ENCODE measurements at regions not wholly inside any gene's neighbourhood (a gene's known extent, or its start where the extent isn't known, plus 50 kb on each side); places are given as distances from the start of the nearest gene placed in this dataset.

- no peak overlapping the region for H3K4me3 ChIP-seq
- intact Hi-C loops (cut with DNase I) = no loop called here
- 65 to 76% methylated on average over 3 of the region's 3 CpGs for WGBS, 2 donors
- H3K36me3 ChIP-seq (replicated peaks in 1 of 2; ENCODE audit: insufficient read depth in 1 of 2, low read depth in 2 of 2) = no peaks in the 10 kb centered on the region
- no peak overlapping the region for H3K27ac ChIP-seq
- H3K4me1 ChIP-seq = no peaks in the 10 kb centered on the region
- no peaks in the 10 kb centered on the region for H3K27me3 ChIP-seq
- H3K9me3 ChIP-seq = no peaks in the 10 kb centered on the region
- TF ChIP-seq, protein P1, sequence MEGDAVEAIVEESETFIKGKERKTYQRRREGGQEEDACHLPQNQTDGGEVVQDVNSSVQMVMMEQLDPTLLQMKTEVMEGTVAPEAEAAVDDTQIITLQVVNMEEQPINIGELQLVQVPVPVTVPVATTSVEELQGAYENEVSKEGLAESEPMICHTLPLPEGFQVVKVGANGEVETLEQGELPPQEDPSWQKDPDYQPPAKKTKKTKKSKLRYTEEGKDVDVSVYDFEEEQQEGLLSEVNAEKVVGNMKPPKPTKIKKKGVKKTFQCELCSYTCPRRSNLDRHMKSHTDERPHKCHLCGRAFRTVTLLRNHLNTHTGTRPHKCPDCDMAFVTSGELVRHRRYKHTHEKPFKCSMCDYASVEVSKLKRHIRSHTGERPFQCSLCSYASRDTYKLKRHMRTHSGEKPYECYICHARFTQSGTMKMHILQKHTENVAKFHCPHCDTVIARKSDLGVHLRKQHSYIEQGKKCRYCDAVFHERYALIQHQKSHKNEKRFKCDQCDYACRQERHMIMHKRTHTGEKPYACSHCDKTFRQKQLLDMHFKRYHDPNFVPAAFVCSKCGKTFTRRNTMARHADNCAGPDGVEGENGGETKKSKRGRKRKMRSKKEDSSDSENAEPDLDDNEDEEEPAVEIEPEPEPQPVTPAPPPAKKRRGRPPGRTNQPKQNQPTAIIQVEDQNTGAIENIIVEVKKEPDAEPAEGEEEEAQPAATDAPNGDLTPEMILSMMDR (IDR thresholded peaks at IDR 0.05) = no peak
- no peak for TF ChIP-seq POLR2A (IDR thresholded peaks at IDR 0.05)
- no peak for DNase-seq
- no peak for ATAC-seq
These were observed 839.8 kb upstream of the ALCAM start for GRCh38 chr3:104526901-104527401.

DNA sequence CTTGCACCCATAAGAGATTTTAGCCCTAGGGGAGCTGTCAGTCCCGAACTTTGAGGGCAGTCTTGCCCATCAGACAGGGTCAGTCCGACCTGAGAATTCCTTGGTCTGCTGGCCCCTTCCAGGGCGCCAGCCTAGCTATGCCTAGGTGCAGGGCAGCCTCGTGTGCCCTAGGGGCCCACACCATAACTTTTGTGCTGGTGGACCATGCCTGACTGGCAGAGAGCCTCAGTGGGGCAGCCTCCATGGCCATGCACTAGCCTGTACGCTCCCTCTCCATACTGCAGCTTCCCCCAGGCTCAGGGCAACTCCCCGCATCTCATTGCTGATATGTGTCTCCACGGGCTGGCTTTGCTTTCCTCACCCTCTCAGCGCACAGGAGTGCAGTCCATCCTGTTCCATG, 835.8 kb upstream of the ALCAM start:
- Histone ChIP-seq H3K27ac (no peak overlapping the region), H3K4me3 (no peak overlapping the region), H3K4me1 (no peaks in the 10 kb centered on the region), H3K27me3 (no peaks in the 10 kb centered on the region), H3K9me3 (no peaks in the 10 kb centered on the region), H3K36me3 (replicated peaks in 1 of 2; ENCODE audit: insufficient read depth in 1 of 2, low read depth in 2 of 2) (no peaks in the 10 kb centered on the region)
- intact Hi-C loops (cut with DNase I) = no loop called here
- no peak for ATAC-seq
- TF ChIP-seq, protein P1 (IDR thresholded peaks at IDR 0.05) = no peak
- TF ChIP-seq POLR2A (IDR thresholded peaks at IDR 0.05) = no peak
- DNase-seq = no peak
- WGBS, 2 donors = 61 to 92% methylated on average over 3 to 8 of the region's 8 CpGs

- Histone ChIP-seq H3K9me3 (no peaks in the 10 kb centered on the region), H3K27me3 (no peaks in the 10 kb centered on the region), H3K27ac (no peak overlapping the region), H3K4me3 (no peak overlapping the region), H3K4me1 (no peaks in the 10 kb centered on the region), H3K36me3 (replicated peaks in 1 of 2; ENCODE audit: insufficient read depth in 1 of 2, low read depth in 2 of 2) (no peaks in the 10 kb centered on the region)
- intact Hi-C loops (cut with DNase I) = no loop called here
- no peak for ATAC-seq
- TF ChIP-seq POLR2A (IDR thresholded peaks at IDR 0.05) = no peak
- TF ChIP-seq, protein P1 (IDR thresholded peaks at IDR 0.05) = no peak
- DNase-seq = no peak
These were observed 830.0 kb upstream of the ALCAM start for GRCh38 chr3:104536715-104537114.

DNA sequence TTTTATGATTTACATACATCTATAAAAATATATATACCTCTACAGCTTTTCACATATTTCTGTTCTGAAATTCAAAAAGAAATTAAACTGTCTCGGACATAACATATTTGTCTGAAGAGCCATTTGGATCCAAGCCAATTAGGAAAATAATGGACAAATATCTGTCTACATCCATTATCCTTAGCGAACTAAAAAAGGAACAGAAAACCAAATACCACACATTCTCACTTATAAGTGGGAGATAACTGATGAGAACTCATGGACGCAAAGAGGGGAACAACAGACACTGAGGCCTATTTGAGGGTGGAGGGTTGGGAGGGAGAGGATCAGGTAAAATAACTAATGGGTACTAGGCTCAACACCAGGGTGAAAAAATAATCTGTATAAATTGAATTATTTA, 829.4 kb upstream of the ALCAM start:
- intact Hi-C loops (cut with DNase I) = no loop called here
- Histone ChIP-seq H3K27ac (no peak overlapping the region), H3K4me1 (no peaks in the 10 kb centered on the region), H3K36me3 (replicated peaks in 1 of 2; ENCODE audit: insufficient read depth in 1 of 2, low read depth in 2 of 2) (no peaks in the 10 kb centered on the region), H3K4me3 (no peak overlapping the region), H3K9me3 (no peaks in the 10 kb centered on the region), H3K27me3 (no peaks in the 10 kb centered on the region)
- DNase-seq = no peak
- ATAC-seq = no peak
- 77 to 86% methylated on average over 3 of the region's 3 CpGs for WGBS, 2 donors
- TF ChIP-seq, protein P1 (IDR thresholded peaks at IDR 0.05) = no peak
- TF ChIP-seq POLR2A (IDR thresholded peaks at IDR 0.05) = no peak

DNA sequence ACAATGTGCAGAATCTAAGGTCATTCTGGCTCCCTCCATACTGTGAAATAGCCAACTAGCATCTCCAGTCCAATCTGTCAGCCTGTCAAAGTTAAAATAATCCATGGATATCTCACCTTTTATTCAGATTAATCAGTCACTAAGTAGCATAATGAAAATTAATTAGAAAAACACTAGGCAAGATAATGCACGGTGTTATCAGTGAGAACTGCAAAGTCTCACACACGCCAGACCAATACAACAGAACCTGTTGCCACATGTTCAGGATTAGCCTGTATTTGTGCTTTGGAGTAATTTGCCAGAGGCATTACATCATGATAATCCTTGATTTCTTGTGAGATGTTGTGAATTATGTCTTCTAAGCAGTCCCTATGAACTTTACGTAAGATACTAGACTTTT, 820.4 kb upstream of the ALCAM start:
- no peak overlapping the region for H3K27ac ChIP-seq
- no peaks in the 10 kb centered on the region for H3K36me3 ChIP-seq (replicated peaks in 1 of 2; ENCODE audit: insufficient read depth in 1 of 2, low read depth in 2 of 2)
- DNase-seq (no peak), ATAC-seq (no peak)
- intact Hi-C loops (cut with DNase I) = no loop called here
- H3K4me1 ChIP-seq = no peaks in the 10 kb centered on the region
- no peaks in the 10 kb centered on the region for H3K9me3 ChIP-seq
- TF ChIP-seq, protein P1 (IDR thresholded peaks at IDR 0.05) = no peak
- TF ChIP-seq POLR2A (IDR thresholded peaks at IDR 0.05) = no peak
- WGBS, 2 donors = 35 to 50% methylated on average over 3 of the region's 3 CpGs
- H3K4me3 ChIP-seq = no peak overlapping the region
- no peaks in the 10 kb centered on the region for H3K27me3 ChIP-seq

Measured in body of pancreas (tissue), 4 donors.